Mesendoderm (in vitro differentiated cells): ENCODE measurements at regions not wholly inside any gene's neighbourhood (a gene's known extent, or its start where the extent isn't known, plus 50 kb on each side); places are given as distances from the start of the nearest gene placed in this dataset. TPM values are rescaled to one million over a fixed set of nuclear protein-coding genes. Genes with fewer than 3 reads are reported as not detected.

Experiments used
- DNase-seq: peaks from one replicate; pipeline ENCODE4 v3.0.0; 2013
- H2AK5ac ChIP-seq: 2 replicates; pipeline ENCODE4 v1.6.1; 2013; ENCODE audit warnings: low read length, inconsistent platforms
- H2BK120ac ChIP-seq: 2 replicates; pipeline ENCODE4 v1.6.1; 2013; ENCODE audit warnings: low read depth, mild to moderate bottlenecking, low read length, moderate library complexity, mixed read lengths
- H2BK15ac ChIP-seq: replicated peaks from 2 replicates; pipeline ENCODE4 v1.6.1; 2013; ENCODE audit warnings: low read depth, mild to moderate bottlenecking, moderate library complexity
- H2BK5ac ChIP-seq: 2 replicates; pipeline ENCODE4 v1.6.1; 2013; ENCODE audit warnings: low read length, inconsistent platforms
- H3K18ac ChIP-seq: 2 replicates; pipeline ENCODE4 v1.6.1; 2013; ENCODE audit warnings: mild to moderate bottlenecking, low read length, mixed read lengths
- H3K23ac ChIP-seq: one replicate; pipeline ENCODE4 v1.6.1; 2013; ENCODE audit warnings: low read length
- H3K27ac ChIP-seq: 2 replicates; pipeline ENCODE4 v1.5.1; 2013; ENCODE audit warnings: low read depth, mild to moderate bottlenecking, inconsistent platforms, low read length, moderate library complexity
- H3K27me3 ChIP-seq: 2 replicates; pipeline ENCODE4 v1.6.1; 2013; ENCODE audit warnings: low read length, control low read depth, mild to moderate bottlenecking, inconsistent platforms; ENCODE audit not compliant: insufficient read depth, poor library complexity
- H3K36me3 ChIP-seq: 2 replicates; pipeline ENCODE4 v1.6.1; 2013; ENCODE audit warnings: low read length, inconsistent platforms; ENCODE audit not compliant: control insufficient read depth, insufficient read depth
- H3K4ac ChIP-seq: one replicate; pipeline ENCODE4 v1.6.1; 2013; ENCODE audit warnings: low read depth, mild to moderate bottlenecking, low read length, moderate library complexity
- H3K4me1 ChIP-seq: 2 replicates; pipeline ENCODE4 v1.6.1; 2013; ENCODE audit warnings: low read depth, low read length, inconsistent platforms; ENCODE audit not compliant: control insufficient read depth
- H3K4me2 ChIP-seq: 2 replicates; pipeline ENCODE4 v1.6.1; 2013; ENCODE audit warnings: low read length
- H3K4me3 ChIP-seq: 2 replicates; pipeline ENCODE4 v1.5.1; 2013; ENCODE audit warnings: mild to moderate bottlenecking, low read length
- H3K56ac ChIP-seq: one replicate; pipeline ENCODE4 v1.6.1; 2013; ENCODE audit warnings: low read length
- H3K79me1 ChIP-seq: 2 replicates; pipeline ENCODE4 v1.6.1; 2013; ENCODE audit warnings: low read length, inconsistent platforms
- H3K79me2 ChIP-seq: 2 replicates; pipeline ENCODE4 v1.6.1; 2013; ENCODE audit warnings: mild to moderate bottlenecking, low read length; ENCODE audit not compliant: control insufficient read depth, insufficient read depth
- H3K9ac ChIP-seq: 2 replicates; pipeline ENCODE4 v1.6.1; 2013; ENCODE audit warnings: low read length, inconsistent platforms
- H4K5ac ChIP-seq: one replicate; pipeline ENCODE4 v1.6.1; 2013; ENCODE audit warnings: low read length
- H4K8ac ChIP-seq: one replicate; pipeline ENCODE4 v1.6.1; 2013; ENCODE audit warnings: low read depth, mild to moderate bottlenecking, control low read depth, low read length, moderate library complexity
- WGBS: extraction: QIAGEN DNeasy Blood & Tissue Kit; methylation state at CpG from one replicate; pipeline ENCODE4 v1.1.7; 2013; ENCODE audit warnings: low lambda C conversion rate, missing lambda C conversion rate; ENCODE audit not compliant: insufficient coverage; ENCODE audit errors: extremely low coverage; 5-methylcytosine and 5-hydroxymethylcytosine counted together
- small RNA-seq: library from polyadenylated mRNA; stranded (forward); fragments of <200 nt; extraction: miRNeasy Mini kit (QIAGEN cat#:217004); gene quantifications from one replicate; pipeline ENCODE3, GENCODE V24; 2013; ENCODE audit not compliant: insufficient read depth

- Histone ChIP-seq H3K27ac (no peak overlapping the region), H3K9ac (no peak overlapping the region), H2BK15ac (no peak overlapping the region), H2AK5ac (peak overlapping the region; percentile 68), H2BK5ac (no peak overlapping the region), H3K56ac (no peak overlapping the region), H3K79me2 (no peaks in the 10 kb centered on the region), H4K5ac (no peak overlapping the region), H3K36me3 (no peaks in the 10 kb centered on the region), H3K27me3 (no peaks in the 10 kb centered on the region), H3K18ac (no peak overlapping the region), H3K4me2 (no peak overlapping the region), H4K8ac (no peak overlapping the region), H3K79me1 (no peaks in the 10 kb centered on the region), H2BK120ac (no peak overlapping the region), H3K23ac (no peak overlapping the region), H3K4me1 (no peaks in the 10 kb centered on the region), H3K4ac (no peak overlapping the region), H3K4me3 (no peak overlapping the region)
- no CpG with 5 or more reads among the region's 7 CpGs for WGBS
- no peak for DNase-seq
Observed at GRCh38 chr12:11598900-11599299, 50.6 kb upstream of the ETV6 start.

Small RNAs in the stretch of these regions (small RNA-seq; reads per million reads assigned to genes)
- gene AC007450.3 (not detected), gene HIGD1AP8 (not detected), gene RNU7-60P (not detected)
